Endodermal cell (in vitro differentiated cells): ENCODE measurements at regions not wholly inside any gene's neighbourhood (a gene's known extent, or its start where the extent isn't known, plus 50 kb on each side); places are given as distances from the start of the nearest gene placed in this dataset.

Source experiments
- DNase-seq: peaks from one replicate; pipeline ENCODE4 v3.0.0-alpha.2; 2017
- H3K27ac ChIP-seq: 2 replicates; pipeline ENCODE4 v1.5.1; 2013; ENCODE audit warnings: mild to moderate bottlenecking, low read depth, low read length, moderate library complexity
- H3K27me3 ChIP-seq: 2 replicates; pipeline ENCODE4 v1.6.1; 2013; ENCODE audit warnings: mild to moderate bottlenecking, low read length, moderate library complexity; ENCODE audit not compliant: insufficient read depth, control insufficient read depth, poor library complexity, severe bottlenecking
- H3K36me3 ChIP-seq: 2 replicates; pipeline ENCODE4 v1.7.0; 2013; ENCODE audit warnings: mild to moderate bottlenecking, low read length, moderate library complexity; ENCODE audit not compliant: control insufficient read depth, insufficient read depth
- H3K4me1 ChIP-seq: one replicate; pipeline ENCODE4 v1.7.0; 2013; ENCODE audit warnings: low read length; ENCODE audit not compliant: control insufficient read depth, insufficient read depth
- H3K4me3 ChIP-seq: 2 replicates; pipeline ENCODE4 v1.5.1; 2013; ENCODE audit warnings: mild to moderate bottlenecking, low read length, moderate library complexity
- H3K9ac ChIP-seq: 2 replicates; pipeline ENCODE4 v1.6.1; 2013; ENCODE audit warnings: mild to moderate bottlenecking, low read length, moderate library complexity; ENCODE audit not compliant: poor library complexity, severe bottlenecking; ENCODE audit errors: extremely low read depth
- H3K9me3 ChIP-seq: 2 replicates; pipeline ENCODE4 v1.6.1; 2013; ENCODE audit warnings: mild to moderate bottlenecking, low read length, moderate library complexity; ENCODE audit not compliant: control insufficient read depth
- H3K27ac Mint-ChIP-seq: 2 replicates; pipeline ENCODE4 v1.8.0; 2020; ENCODE audit warnings: mixed read lengths
- H3K27me3 Mint-ChIP-seq: 2 replicates; pipeline ENCODE4 v1.8.0; 2021; ENCODE audit warnings: mild to moderate bottlenecking, mixed read lengths; ENCODE audit not compliant: insufficient read depth
- H3K36me3 Mint-ChIP-seq: 2 replicates; pipeline ENCODE4 v1.8.0; 2020; ENCODE audit warnings: low read depth, mixed read lengths
- H3K4me1 Mint-ChIP-seq: 2 replicates; pipeline ENCODE4 v1.8.0; 2020; ENCODE audit warnings: mixed read lengths
- H3K4me3 Mint-ChIP-seq: 2 replicates; pipeline ENCODE4 v1.8.0; 2020; ENCODE audit warnings: mild to moderate bottlenecking, moderate library complexity, mixed read lengths
- H3K9me3 Mint-ChIP-seq: 2 replicates; pipeline ENCODE4 v1.8.0; 2020; ENCODE audit warnings: mild to moderate bottlenecking, mixed read lengths
- CTCF ChIP-seq: fragments of 200-600 bp; sonication (generic); conservative IDR thresholded peaks from 2 replicates; pipeline ENCODE4 v1.5.0; 2021; ENCODE audit warnings: antibody characterized with exemption, mild to moderate bottlenecking
- WGBS, 2 experiments: methylation state at CpG; one replicate each; pipeline versions ENCODE4 v1.1.5 to v1.1.7; 2013; ENCODE audit warnings: missing lambda C conversion rate in 2 of 2, mixed read lengths in 1 of 2; ENCODE audit not compliant: insufficient coverage in 1 of 2, insufficient read length in 1 of 2; 5-methylcytosine and 5-hydroxymethylcytosine counted together

GRCh38 chr12:19857204-19857603, 417.9 kb downstream of the AEBP2 start:
- peaks cover 25% of the 10 kb centered on the region for H3K9me3 Mint-ChIP-seq
- Histone ChIP-seq H3K4me3 (no peak overlapping the region), H3K9ac (no peak overlapping the region), H3K9me3 (no peaks in the 10 kb centered on the region), H3K4me1 (no peaks in the 10 kb centered on the region), H3K27me3 (no peaks in the 10 kb centered on the region), H3K27ac (no peak overlapping the region), H3K36me3 (no peaks in the 10 kb centered on the region)
- H3K27me3 Mint-ChIP-seq: no peaks in the 10 kb centered on the region
- WGBS, 2 experiments: 96% methylated on average over 5 of the region's 5 CpGs
- DNase-seq: no peak
- H3K4me1 Mint-ChIP-seq: peaks cover 6% of the 10 kb centered on the region
- H3K27ac Mint-ChIP-seq: no peak overlapping the region
- no peak overlapping the region for H3K4me3 Mint-ChIP-seq
- no peaks in the 10 kb centered on the region for H3K36me3 Mint-ChIP-seq
- no peak for TF ChIP-seq CTCF

GRCh38 chr12:19867151-19867550, 427.9 kb downstream of the AEBP2 start:
- Histone ChIP-seq H3K27ac (no peak overlapping the region), H3K4me1 (no peaks in the 10 kb centered on the region), H3K9ac (no peak overlapping the region), H3K4me3 (no peak overlapping the region), H3K36me3 (no peaks in the 10 kb centered on the region), H3K9me3 (no peaks in the 10 kb centered on the region), H3K27me3 (no peaks in the 10 kb centered on the region)
- TF ChIP-seq CTCF: no peak
- DNase-seq: no peak
- H3K4me1 Mint-ChIP-seq: peaks cover 18% of the 10 kb centered on the region
- no peaks in the 10 kb centered on the region for H3K27me3 Mint-ChIP-seq
- WGBS, 2 experiments: 79% methylated on average over 1 of the region's 1 CpG; no CpG with 5 or more reads in 1 of the 2 experiments
- H3K9me3 Mint-ChIP-seq: peaks cover 7% of the 10 kb centered on the region
- H3K4me3 Mint-ChIP-seq: no peak overlapping the region
- H3K36me3 Mint-ChIP-seq: no peaks in the 10 kb centered on the region
- H3K27ac Mint-ChIP-seq: no peak overlapping the region

DNA sequence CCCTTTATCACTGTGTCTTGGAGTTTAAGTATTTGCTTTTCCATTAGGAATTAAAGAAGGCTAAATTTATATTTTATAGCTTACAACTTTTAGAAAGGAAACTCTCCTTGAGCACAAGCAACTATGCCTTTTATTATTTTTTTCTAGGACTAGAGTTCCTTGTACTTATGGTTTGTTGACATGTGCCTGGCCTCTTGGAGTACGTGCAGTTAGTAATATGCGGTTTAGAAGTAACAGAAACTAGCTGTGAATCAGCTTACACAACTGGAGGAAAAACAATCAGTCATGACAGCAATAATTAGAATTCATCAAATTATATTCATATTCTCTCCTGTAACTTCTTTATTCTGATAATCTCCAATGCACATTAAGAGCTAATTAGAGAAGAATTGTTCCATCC, 428.7 kb downstream of the AEBP2 start:
- 45% methylated on average over 2 of the region's 2 CpGs; no CpG with 5 or more reads in 1 of the 2 experiments for WGBS, 2 experiments
- Mint-ChIP-seq H3K36me3 (no peaks in the 10 kb centered on the region), H3K4me1 (peaks cover 18% of the 10 kb centered on the region), H3K9me3 (peaks cover 5% of the 10 kb centered on the region), H3K27me3 (no peaks in the 10 kb centered on the region), H3K4me3 (no peak overlapping the region), H3K27ac (no peak overlapping the region)
- Histone ChIP-seq H3K4me1 (no peaks in the 10 kb centered on the region), H3K36me3 (no peaks in the 10 kb centered on the region), H3K9ac (no peak overlapping the region), H3K9me3 (no peaks in the 10 kb centered on the region), H3K27me3 (no peaks in the 10 kb centered on the region), H3K4me3 (no peak overlapping the region), H3K27ac (no peak overlapping the region)
- TF ChIP-seq CTCF: no peak
- no peak for DNase-seq
